ENCODE measurements at regions not wholly inside any gene's neighbourhood (a gene's known extent, or its start where the extent isn't known, plus 50 kb on each side); places are given as distances from the start of the nearest gene placed in this dataset.
"Not testable (repeated sequence)": the region's sequence is repeated elsewhere in the genome, so short reads cannot be mapped to it uniquely, and the experiment has no call there.

DNA sequence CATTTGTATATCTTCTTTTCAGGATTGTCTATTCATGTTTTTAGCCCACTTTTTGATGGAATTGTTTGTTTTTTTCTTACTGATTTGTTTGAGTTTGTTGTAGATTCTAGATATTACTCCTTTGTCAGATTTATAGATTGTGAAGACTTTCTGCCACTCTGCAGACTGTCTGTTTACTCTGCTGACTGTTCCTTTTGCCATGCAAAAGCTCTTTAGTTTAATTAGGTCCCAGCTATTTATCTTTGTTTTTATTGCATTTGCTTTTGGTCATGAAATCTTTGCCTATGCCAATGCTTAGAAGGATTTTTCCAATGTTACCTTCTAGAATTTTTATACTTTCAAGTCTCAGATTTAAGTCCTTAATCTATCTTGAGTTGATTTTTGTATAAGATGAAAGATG is 564.0 kb upstream of the NECTIN3 start:
- not testable (repeated sequence) for H3K14ac ChIP-seq (ENCODE audit: low read length in 2 of 2); H2AFZ ChIP-seq (ENCODE audit: low read depth, low read length); H3K4me3 ChIP-seq (ENCODE audit: insufficient read depth in 1 of 2, low read depth in 1 of 2, low read length in 2 of 2); H2BK15ac ChIP-seq (ENCODE audit: low read depth, poor library complexity, severe bottlenecking); H3K79me1 ChIP-seq (replicated peaks; ENCODE audit: low read length, poor library complexity, severe bottlenecking); H3K27ac ChIP-seq (ENCODE audit: low read length, poor library complexity, severe bottlenecking); H3K18ac ChIP-seq (ENCODE audit: low read depth in 1 of 2, low read length in 2 of 2); H2BK120ac ChIP-seq (ENCODE audit: low read depth, low read length); H2BK12ac ChIP-seq (ENCODE audit: low read length in 2 of 2); H3K9ac ChIP-seq (ENCODE audit: low read length); H3K4me1 ChIP-seq (ENCODE audit: control insufficient read depth, insufficient read depth, low read depth, low read length); H3K36me3 ChIP-seq (ENCODE audit: control insufficient read depth in 1 of 2, insufficient read depth in 2 of 2, low read depth in 1 of 2, low read length in 2 of 2); DNase-seq; H2BK5ac ChIP-seq (ENCODE audit: low read depth, low read length, poor library complexity, severe bottlenecking); H3K4ac ChIP-seq (ENCODE audit: low read depth in 1 of 2, low read length in 2 of 2); H3K27me3 ChIP-seq (ENCODE audit: control insufficient read depth in 1 of 2, insufficient read depth in 1 of 2, low read length in 2 of 2); H4K91ac ChIP-seq (ENCODE audit: low read length); H3K23ac ChIP-seq (ENCODE audit: low read length in 2 of 2); H4K8ac ChIP-seq (ENCODE audit: low read length); H2AK5ac ChIP-seq (ENCODE audit: low read length, severe bottlenecking); H3K9me3 ChIP-seq (ENCODE audit: control insufficient read depth, low read length); H3K4me2 ChIP-seq (ENCODE audit: low read length, poor library complexity, severe bottlenecking)

DNA sequence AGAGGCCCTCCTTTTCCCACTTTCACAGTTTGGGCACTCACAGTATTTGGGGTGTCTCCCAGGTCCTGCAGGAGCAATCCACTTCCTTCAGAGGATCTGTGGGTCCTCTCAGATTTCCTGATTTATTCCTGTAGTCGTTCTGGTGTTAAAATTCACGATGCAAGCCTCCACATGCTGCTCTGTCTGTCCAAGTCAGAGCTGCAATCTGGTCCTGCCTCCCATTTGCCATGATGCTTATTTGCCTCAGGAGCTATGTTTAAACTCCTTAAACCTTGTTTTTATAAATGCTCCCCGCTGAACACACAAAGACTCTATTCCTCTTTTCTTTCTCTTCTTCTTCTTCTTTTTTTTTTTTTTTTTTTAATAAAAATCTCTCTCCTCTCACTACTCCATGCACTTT is 558.7 kb upstream of the NECTIN3 start:
- WGBS = 95% methylated on average over 3 of the region's 3 CpGs
- no peak overlapping the region for H2BK12ac ChIP-seq (ENCODE audit: low read length in 2 of 2)
- no peak overlapping the region for H3K14ac ChIP-seq (ENCODE audit: low read length in 2 of 2)
- H2BK120ac ChIP-seq (ENCODE audit: low read depth, low read length) = no peak overlapping the region
- no peak overlapping the region for H3K27ac ChIP-seq (ENCODE audit: low read length, poor library complexity, severe bottlenecking)
- no peak for DNase-seq
- H2BK15ac ChIP-seq (ENCODE audit: low read depth, poor library complexity, severe bottlenecking) = no peak overlapping the region
- no peak overlapping the region for H4K91ac ChIP-seq (ENCODE audit: low read length)
- H3K4me1 ChIP-seq (ENCODE audit: control insufficient read depth, insufficient read depth, low read depth, low read length) = no peaks in the 10 kb centered on the region
- no peak overlapping the region for H2AK5ac ChIP-seq (ENCODE audit: low read length, severe bottlenecking)
- H4K8ac ChIP-seq (ENCODE audit: low read length) = no peak overlapping the region
- no peak overlapping the region for H3K4me2 ChIP-seq (ENCODE audit: low read length, poor library complexity, severe bottlenecking)
- no peaks in the 10 kb centered on the region for H3K9me3 ChIP-seq (ENCODE audit: control insufficient read depth, low read length)
- no peak overlapping the region for H3K4me3 ChIP-seq (ENCODE audit: insufficient read depth in 1 of 2, low read depth in 1 of 2, low read length in 2 of 2)
- H3K27me3 ChIP-seq (ENCODE audit: control insufficient read depth in 1 of 2, insufficient read depth in 1 of 2, low read length in 2 of 2) = no peaks in the 10 kb centered on the region
- H3K36me3 ChIP-seq (ENCODE audit: control insufficient read depth in 1 of 2, insufficient read depth in 2 of 2, low read depth in 1 of 2, low read length in 2 of 2) = no peaks in the 10 kb centered on the region
- no peak overlapping the region for H3K4ac ChIP-seq (ENCODE audit: low read depth in 1 of 2, low read length in 2 of 2)
- no peak overlapping the region for H3K23ac ChIP-seq (ENCODE audit: low read length in 2 of 2)
- no peak overlapping the region for H3K18ac ChIP-seq (ENCODE audit: low read depth in 1 of 2, low read length in 2 of 2)
- no peak overlapping the region for H3K9ac ChIP-seq (ENCODE audit: low read length)
- no peak overlapping the region for H2BK5ac ChIP-seq (ENCODE audit: low read depth, low read length, poor library complexity, severe bottlenecking)
- H2AFZ ChIP-seq (ENCODE audit: low read depth, low read length) = no peak overlapping the region
- no peaks in the 10 kb centered on the region for H3K79me1 ChIP-seq (replicated peaks; ENCODE audit: low read length, poor library complexity, severe bottlenecking)

GRCh38 chr3:110518031-110518430 is 553.6 kb upstream of the NECTIN3 start:
- Histone ChIP-seq H2BK15ac (ENCODE audit: low read depth, poor library complexity, severe bottlenecking) (no peak overlapping the region), H3K4ac (ENCODE audit: low read depth in 1 of 2, low read length in 2 of 2) (no peak overlapping the region), H3K79me1 (replicated peaks; ENCODE audit: low read length, poor library complexity, severe bottlenecking) (no peaks in the 10 kb centered on the region), H2AK5ac (ENCODE audit: low read length, severe bottlenecking) (no peak overlapping the region), H3K23ac (ENCODE audit: low read length in 2 of 2) (no peak overlapping the region), H3K4me3 (ENCODE audit: insufficient read depth in 1 of 2, low read depth in 1 of 2, low read length in 2 of 2) (no peak overlapping the region), H3K4me1 (ENCODE audit: control insufficient read depth, insufficient read depth, low read depth, low read length) (no peaks in the 10 kb centered on the region), H2BK5ac (ENCODE audit: low read depth, low read length, poor library complexity, severe bottlenecking) (no peak overlapping the region), H3K9ac (ENCODE audit: low read length) (no peak overlapping the region), H3K27me3 (ENCODE audit: control insufficient read depth in 1 of 2, insufficient read depth in 1 of 2, low read length in 2 of 2) (no peaks in the 10 kb centered on the region), H3K36me3 (ENCODE audit: control insufficient read depth in 1 of 2, insufficient read depth in 2 of 2, low read depth in 1 of 2, low read length in 2 of 2) (no peaks in the 10 kb centered on the region), H3K18ac (ENCODE audit: low read depth in 1 of 2, low read length in 2 of 2) (no peak overlapping the region), H4K8ac (ENCODE audit: low read length) (no peak overlapping the region), H2BK120ac (ENCODE audit: low read depth, low read length) (no peak overlapping the region), H2BK12ac (ENCODE audit: low read length in 2 of 2) (no peak overlapping the region), H3K14ac (ENCODE audit: low read length in 2 of 2) (no peak overlapping the region), H4K91ac (ENCODE audit: low read length) (no peak overlapping the region), H2AFZ (ENCODE audit: low read depth, low read length) (no peak overlapping the region), H3K9me3 (ENCODE audit: control insufficient read depth, low read length) (no peaks in the 10 kb centered on the region), H3K4me2 (ENCODE audit: low read length, poor library complexity, severe bottlenecking) (no peak overlapping the region), H3K27ac (ENCODE audit: low read length, poor library complexity, severe bottlenecking) (no peak overlapping the region)
- no peak for DNase-seq
- WGBS = 100% methylated on average over 1 of the region's 1 CpG

GRCh38 chr3:110519071-110519470 is 552.5 kb upstream of the NECTIN3 start:
- Histone ChIP-seq H3K4me1 (ENCODE audit: control insufficient read depth, insufficient read depth, low read depth, low read length) (no peaks in the 10 kb centered on the region), H3K23ac (ENCODE audit: low read length in 2 of 2) (no peak overlapping the region), H2BK15ac (ENCODE audit: low read depth, poor library complexity, severe bottlenecking) (no peak overlapping the region), H3K27ac (ENCODE audit: low read length, poor library complexity, severe bottlenecking) (no peak overlapping the region), H3K27me3 (ENCODE audit: control insufficient read depth in 1 of 2, insufficient read depth in 1 of 2, low read length in 2 of 2) (no peaks in the 10 kb centered on the region), H2AFZ (ENCODE audit: low read depth, low read length) (no peak overlapping the region), H3K14ac (ENCODE audit: low read length in 2 of 2) (no peak overlapping the region), H3K4me3 (ENCODE audit: insufficient read depth in 1 of 2, low read depth in 1 of 2, low read length in 2 of 2) (no peak overlapping the region), H3K18ac (ENCODE audit: low read depth in 1 of 2, low read length in 2 of 2) (no peak overlapping the region), H3K36me3 (ENCODE audit: control insufficient read depth in 1 of 2, insufficient read depth in 2 of 2, low read depth in 1 of 2, low read length in 2 of 2) (no peaks in the 10 kb centered on the region), H4K8ac (ENCODE audit: low read length) (no peak overlapping the region), H2BK5ac (ENCODE audit: low read depth, low read length, poor library complexity, severe bottlenecking) (no peak overlapping the region), H3K79me1 (replicated peaks; ENCODE audit: low read length, poor library complexity, severe bottlenecking) (no peaks in the 10 kb centered on the region), H3K9ac (ENCODE audit: low read length) (no peak overlapping the region), H2AK5ac (ENCODE audit: low read length, severe bottlenecking) (no peak overlapping the region), H2BK120ac (ENCODE audit: low read depth, low read length) (no peak overlapping the region), H3K9me3 (ENCODE audit: control insufficient read depth, low read length) (no peaks in the 10 kb centered on the region), H4K91ac (ENCODE audit: low read length) (no peak overlapping the region), H3K4me2 (ENCODE audit: low read length, poor library complexity, severe bottlenecking) (no peak overlapping the region), H3K4ac (ENCODE audit: low read depth in 1 of 2, low read length in 2 of 2) (no peak overlapping the region), H2BK12ac (ENCODE audit: low read length in 2 of 2) (no peak overlapping the region)
- no peak for DNase-seq
- 95% methylated on average over 1 of the region's 1 CpG for WGBS

Measured in mesenchymal stem cell (in vitro differentiated cells and primary cell).